Testis (tissue), 2 donors: ENCODE measurements at regions not wholly inside any gene's neighbourhood (a gene's known extent, or its start where the extent isn't known, plus 50 kb on each side); places are given as distances from the start of the nearest gene placed in this dataset.

Experiments
- CTCF ChIP-seq, 3 experiments: fragments of 450-650 bp in 2 of 3; fragments of 200-600 bp in 1 of 3; sonication (generic) in 1 of 3; IDR thresholded peaks; one replicate each; pipeline ENCODE4 v1.5.1; 2016 to 2019; ENCODE audit warnings: antibody characterized with exemption in 3 of 3, mild to moderate bottlenecking in 2 of 3, moderate library complexity in 1 of 3
- POLR2A ChIP-seq: fragments of 450-650 bp; IDR thresholded peaks from one replicate; pipeline ENCODE4 v1.6.1; 2017; ENCODE audit warnings: antibody characterized with exemption, mild to moderate bottlenecking, moderate library complexity

- TF ChIP-seq CTCF (IDR thresholded peaks at IDR 0.05): no peak
- TF ChIP-seq POLR2A: no peak
Observed at GRCh38 chr7:136198168-136198567, 221.0 kb upstream of the MTPN start.
